Pancreas (tissue), 10 donors: ENCODE measurements at regions not wholly inside any gene's neighbourhood (a gene's known extent, or its start where the extent isn't known, plus 50 kb on each side); places are given as distances from the start of the nearest gene placed in this dataset.

Experiments
- ATAC-seq, 4 donors: fragments of 200-7000 bp; cut with Tn5 transposase; one replicate each; pipeline versions ENCODE4 v1.8.0 to v1.9.1; 2020; ENCODE audit warnings: mild to moderate bottlenecking in 4 of 4, moderate library complexity in 4 of 4
- DNase-seq, 6 donors: peaks; one replicate each; pipeline ENCODE4 v3.0.0-alpha.2; 2020
- FAIRE-seq: peaks from 2 replicates; lab custom pipeline; 2012; peaks lifted over from hg19 to GRCh38; lab: Jason Lieb, UNC
- H3K27ac ChIP-seq, 4 donors: fragments of 200-600 bp; sonication (generic); 1 replicate in 3 of 4; 2 replicates in 1 of 4; pipeline versions ENCODE4 v1.5.0 to v1.8.0; 2020
- H3K27me3 ChIP-seq, 4 donors: fragments of 200-600 bp; one replicate each; pipeline ENCODE4 v1.8.0; 2021
- H3K36me3 ChIP-seq, 3 donors: fragments of 200-600 bp; sonication (generic) in 1 of 3; one replicate each; pipeline versions ENCODE4 v1.5.0 to v1.8.0; 2020 to 2021
- H3K4me1 ChIP-seq, 3 donors: fragments of 200-600 bp; one replicate each; pipeline ENCODE4 v1.8.0; 2021
- H3K4me3 ChIP-seq, 4 donors: fragments of 200-600 bp; sonication (generic) in 2 of 4; one replicate each; pipeline versions ENCODE4 v1.5.0 to v1.8.0; 2020 to 2021
- H3K9me3 ChIP-seq, 4 donors: fragments of 200-600 bp; one replicate each; pipeline ENCODE4 v1.8.0; 2021
- CTCF ChIP-seq, 4 donors: fragments of 200-600 bp; sonication (generic) in 3 of 4; IDR thresholded peaks; one replicate each; pipeline versions ENCODE4 v1.5.0 to v1.8.0; 2021; ENCODE audit warnings: antibody characterized with exemption in 4 of 4
- WGBS, 2 donors: extraction: QIAGEN DNeasy Blood & Tissue Kit; methylation state at CpG; one replicate each; pipeline ENCODE4 v1.1.7; 2013; 5-methylcytosine and 5-hydroxymethylcytosine counted together
- intact Hi-C, 3 donors: fragments of 100-400 bp; cut with DNase I; formaldehyde crosslinking; loops; one replicate each; pipeline versions ENCODE4 v1.11.1 to v1.14.2; 2022
- donor health status: healthy with polysubstance abuse.
- donor health status: DM: no; HTN: no; CAD: no; lungs with moderate emphysema.
- donor health status: DM: no; HTN: no; CAD: no.
- donor health status: control.
- donor health status: control.
- donor health status: Bipolar disorder and iron deficiency.
- donor health status: DM: yes; HTN: yes; CAD: no.
- donor health status: DM: no; HTN: no; CAD: no.
- donor health status: DM: no; HTN: no; CAD: no.
- donor health status: DM: yes; HTN: yes; CAD: no.

GRCh38 chr3:159760046-159760445, 228.6 kb upstream of the IL12A start:
- no peaks in the 10 kb centered on the region for H3K9me3 ChIP-seq
- H3K27ac ChIP-seq: no peak overlapping the region
- FAIRE-seq (no peak), DNase-seq (no peak), ATAC-seq (no peak)
- no peaks in the 10 kb centered on the region for H3K36me3 ChIP-seq
- intact Hi-C loops: no loop called here
- no peaks in the 10 kb centered on the region for H3K27me3 ChIP-seq
- TF ChIP-seq CTCF (IDR thresholded peaks at IDR 0.05): no peak
- H3K4me1 ChIP-seq: peaks cover 0 to 6% (median 0%) of the 10 kb centered on the region in 3 donors
- no peak overlapping the region for H3K4me3 ChIP-seq

- ATAC-seq (no peak), FAIRE-seq (no peak), DNase-seq (no peak)
- TF ChIP-seq CTCF (IDR thresholded peaks at IDR 0.05): no peak
- Histone ChIP-seq H3K4me1 (peaks cover 0 to 6% (median 0%) of the 10 kb centered on the region in 3 donors), H3K27me3 (no peaks in the 10 kb centered on the region), H3K27ac (no peak overlapping the region), H3K4me3 (no peak overlapping the region), H3K9me3 (no peaks in the 10 kb centered on the region), H3K36me3 (no peaks in the 10 kb centered on the region)
- 56 to 61% methylated on average over 1 of the region's 1 CpG for WGBS, 2 donors
- intact Hi-C loops: no loop called here
Observed at GRCh38 chr3:159761369-159761768, 227.3 kb upstream of the IL12A start.

GRCh38 chr3:159761848-159762635, 226.6 kb upstream of the IL12A start:
- ATAC-seq: no peak
- no peak overlapping the region for H3K27ac ChIP-seq
- H3K4me3 ChIP-seq: no peak overlapping the region
- peaks cover 0 to 6% (median 0%) of the 10 kb centered on the region in 3 donors for H3K4me1 ChIP-seq
- H3K9me3 ChIP-seq: no peaks in the 10 kb centered on the region
- no peak for TF ChIP-seq CTCF (IDR thresholded peaks at IDR 0.05)
- H3K27me3 ChIP-seq: no peaks in the 10 kb centered on the region
- FAIRE-seq: no peak
- no peaks in the 10 kb centered on the region for H3K36me3 ChIP-seq
- WGBS, 2 donors: 86 to 87% methylated on average over 7 of the region's 7 CpGs
- intact Hi-C loops: no loop called here
- no peak for DNase-seq

- FAIRE-seq: no peak
- peaks cover 0 to 6% (median 0%) of the 10 kb centered on the region in 3 donors for H3K4me1 ChIP-seq
Observed at GRCh38 chr3:159763011-159763601, 225.5 kb upstream of the IL12A start.

More at GRCh38 chr3:159763011-159763601, 225.5 kb upstream of the IL12A start:
- 1% methylated on average over 36 to 40 of the region's 40 CpGs for WGBS, 2 donors
- Histone ChIP-seq H3K9me3 (no peaks in the 10 kb centered on the region), H3K27me3 (peaks cover 0 to 5% (median 0%) of the 10 kb centered on the region in 4 donors), H3K27ac (peak overlapping the region in 2 of 4 donors; percentile 63 to 68), H3K4me3 (peak overlapping the region; percentile 31 to 73 (median 54)), H3K36me3 (no peaks in the 10 kb centered on the region)
- ATAC-seq (peak; percentile 34 to 45 (median 36)), DNase-seq (peak in 4 of 6 donors; percentile 26 to 63 (median 47))
- no peak for TF ChIP-seq CTCF (IDR thresholded peaks at IDR 0.05)
- intact Hi-C loops: no loop called here
